Chondrocyte (in vitro differentiated cells): ENCODE measurements at regions not wholly inside any gene's neighbourhood (a gene's known extent, or its start where the extent isn't known, plus 50 kb on each side); places are given as distances from the start of the nearest gene placed in this dataset.

Experiments
- DNase-seq: peaks from one replicate; pipeline ENCODE4 v3.0.0; 2021; ENCODE audit warnings: mixed read lengths, low spot score
- H3K27ac Mint-ChIP-seq: one replicate; pipeline ENCODE4 v1.8.0; 2021; ENCODE audit warnings: mild to moderate bottlenecking, moderate library complexity, mixed read lengths; ENCODE audit not compliant: unreplicated experiment
- H3K27me3 Mint-ChIP-seq: 2 replicates; pipeline ENCODE4 v1.8.0; 2021; ENCODE audit warnings: low read depth, mixed read lengths
- H3K36me3 Mint-ChIP-seq: 2 replicates; pipeline ENCODE4 v1.8.0; 2021; ENCODE audit warnings: low read depth, mixed read lengths
- H3K4me1 Mint-ChIP-seq: 2 replicates; pipeline ENCODE4 v1.8.0; 2021; ENCODE audit warnings: low read depth, mild to moderate bottlenecking, mixed read lengths
- H3K4me3 Mint-ChIP-seq: one replicate; pipeline ENCODE4 v1.8.0; 2021; ENCODE audit warnings: mild to moderate bottlenecking, moderate library complexity, mixed read lengths; ENCODE audit not compliant: unreplicated experiment
- H3K9me3 Mint-ChIP-seq: 2 replicates; pipeline ENCODE4 v1.8.0; 2021; ENCODE audit warnings: low read depth, mixed read lengths
- CTCF ChIP-seq: fragments of 200-600 bp; sonication (generic); IDR thresholded peaks from 2 replicates; pipeline ENCODE4 v1.5.0; 2021; ENCODE audit warnings: antibody characterized with exemption, mild to moderate bottlenecking, moderate library complexity

GRCh38 chr17:14482715-14483114, 181.8 kb downstream of the HS3ST3B1 start:
- Mint-ChIP-seq H3K9me3 (peaks cover 2% of the 10 kb centered on the region), H3K4me1 (no peaks in the 10 kb centered on the region), H3K4me3 (no peak overlapping the region), H3K27ac (no peak overlapping the region), H3K27me3 (no peaks in the 10 kb centered on the region), H3K36me3 (no peaks in the 10 kb centered on the region)
- DNase-seq, result no peak
- no peak for TF ChIP-seq CTCF

DNA sequence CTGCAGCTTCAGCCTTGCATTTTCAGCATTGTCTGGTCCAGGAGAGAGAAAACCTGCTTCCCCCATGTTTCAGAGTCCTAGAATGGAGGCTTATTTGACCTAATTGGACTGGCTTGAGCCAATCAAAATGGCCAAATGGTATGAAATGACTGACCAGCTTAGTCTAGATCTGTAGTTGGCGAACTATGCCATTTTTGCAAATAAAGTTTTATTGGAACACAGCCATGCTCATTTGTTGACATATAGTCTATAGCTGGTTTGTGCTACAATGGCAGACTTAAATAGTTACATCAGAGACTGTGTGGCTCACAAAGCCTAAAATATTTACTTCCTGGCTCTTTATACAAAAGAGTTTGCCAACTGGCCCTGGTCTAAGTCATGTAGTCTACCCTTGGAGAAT, 180.8 kb downstream of the HS3ST3B1 start:
- no peak overlapping the region for H3K4me3 Mint-ChIP-seq
- no peaks in the 10 kb centered on the region for H3K27me3 Mint-ChIP-seq
- H3K36me3 Mint-ChIP-seq, result no peaks in the 10 kb centered on the region
- no peak overlapping the region for H3K27ac Mint-ChIP-seq
- H3K4me1 Mint-ChIP-seq, result no peaks in the 10 kb centered on the region
- peaks cover 2% of the 10 kb centered on the region for H3K9me3 Mint-ChIP-seq
- DNase-seq, result no peak
- no peak for TF ChIP-seq CTCF

DNA sequence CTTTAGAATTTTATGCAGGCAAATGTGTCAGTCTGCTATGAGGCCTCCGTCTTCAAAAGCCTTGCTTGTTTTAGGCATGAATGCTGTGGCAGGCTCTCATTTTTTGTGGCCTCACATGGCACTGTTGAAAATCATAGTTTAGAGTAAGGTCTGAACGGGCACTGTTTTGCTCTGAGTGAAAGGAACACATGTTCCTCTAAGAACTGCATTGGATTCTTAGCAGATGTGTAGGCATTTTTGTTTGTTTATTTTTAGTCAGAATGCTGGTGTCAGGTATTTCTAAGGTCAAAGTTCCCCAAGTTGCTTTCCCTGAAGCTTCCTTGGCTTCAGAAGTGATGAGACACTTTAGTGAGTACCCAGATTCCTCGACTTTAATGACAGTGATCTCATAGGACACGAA, 173.7 kb downstream of the HS3ST3B1 start:
- Mint-ChIP-seq H3K9me3 (peaks cover 5% of the 10 kb centered on the region), H3K27ac (no peak overlapping the region), H3K4me3 (no peak overlapping the region), H3K36me3 (no peaks in the 10 kb centered on the region), H3K27me3 (no peaks in the 10 kb centered on the region), H3K4me1 (peaks cover 11% of the 10 kb centered on the region)
- DNase-seq, result no peak
- TF ChIP-seq CTCF, result no peak

- H3K4me1 Mint-ChIP-seq, result peaks cover 11% of the 10 kb centered on the region
- no peaks in the 10 kb centered on the region for H3K27me3 Mint-ChIP-seq
- peaks cover 2% of the 10 kb centered on the region for H3K9me3 Mint-ChIP-seq
- no peak overlapping the region for H3K4me3 Mint-ChIP-seq
- H3K36me3 Mint-ChIP-seq, result no peaks in the 10 kb centered on the region
- no peak for TF ChIP-seq CTCF
- peak overlapping the region; percentile 60 for H3K27ac Mint-ChIP-seq
- no peak for DNase-seq
These were observed 170.2 kb downstream of the HS3ST3B1 start for GRCh38 chr17:14471052-14471451.

DNA sequence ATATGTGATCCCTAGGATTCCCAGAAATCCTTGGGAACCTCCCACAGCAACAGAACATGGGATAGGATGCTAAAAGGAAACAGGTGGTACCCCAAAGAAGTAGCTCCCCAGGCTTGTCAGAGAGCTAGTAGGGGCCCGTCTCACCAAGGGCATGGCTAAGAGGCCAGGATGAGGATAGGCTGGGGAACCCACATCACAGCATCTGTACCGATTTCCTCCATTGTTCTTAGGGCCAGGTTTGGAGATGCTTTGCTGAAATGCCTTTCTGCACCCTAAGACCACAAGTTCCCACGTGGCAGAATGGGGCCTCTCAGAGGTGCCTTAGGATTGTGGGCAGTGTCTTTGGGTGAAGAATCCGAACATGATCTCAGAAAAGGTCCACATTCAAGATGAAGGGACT, 169.5 kb downstream of the HS3ST3B1 start:
- peaks cover 2% of the 10 kb centered on the region for H3K9me3 Mint-ChIP-seq
- H3K27ac Mint-ChIP-seq, result peak overlapping the region; percentile 60
- TF ChIP-seq CTCF, result no peak
- H3K27me3 Mint-ChIP-seq, result no peaks in the 10 kb centered on the region
- no peak for DNase-seq
- H3K36me3 Mint-ChIP-seq, result no peaks in the 10 kb centered on the region
- H3K4me1 Mint-ChIP-seq, result peaks cover 12% of the 10 kb centered on the region
- no peak overlapping the region for H3K4me3 Mint-ChIP-seq
